ENCODE measurements at regions not wholly inside any gene's neighbourhood (a gene's known extent, or its start where the extent isn't known, plus 50 kb on each side); places are given as distances from the start of the nearest gene placed in this dataset.
"Not testable (repeated sequence)": the region's sequence is repeated elsewhere in the genome, so short reads cannot be mapped to it uniquely, and the experiment has no call there.

DNA sequence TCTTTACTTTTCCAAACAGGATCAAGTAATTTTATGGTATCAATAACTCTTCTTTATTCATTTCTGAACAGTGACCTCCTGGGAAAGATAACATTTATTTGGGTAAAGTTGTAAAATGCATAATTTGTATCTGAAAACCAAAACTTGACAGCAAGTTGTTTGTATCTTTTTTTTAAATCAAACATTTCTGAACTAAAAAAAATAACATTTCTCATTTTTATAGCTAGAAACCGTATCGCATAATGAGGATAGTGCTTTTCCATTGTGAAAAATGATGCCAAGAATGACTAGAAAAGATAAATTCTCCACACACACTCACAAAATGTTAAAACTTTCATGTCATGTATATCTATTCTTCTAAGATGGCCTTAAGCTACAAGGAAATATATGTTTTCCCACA is 578.2 kb downstream of the RIT2 start:
- H3K27me3 Mint-ChIP-seq: no peaks in the 10 kb centered on the region
- H3K27ac Mint-ChIP-seq: no peak overlapping the region
- no peaks in the 10 kb centered on the region for H3K9me3 Mint-ChIP-seq
- no peaks in the 10 kb centered on the region for H3K4me1 Mint-ChIP-seq
- H3K36me3 Mint-ChIP-seq: no peaks in the 10 kb centered on the region
- CTCF ChIA-PET: interaction anchor here (0.7 kb wide), 1 partner anchor 484 kb away, joined by 3 read pairs; no protein-coding TSS in a partner anchor
- no peak for DNase-seq
- no peak overlapping the region for H3K4me3 Mint-ChIP-seq

DNA sequence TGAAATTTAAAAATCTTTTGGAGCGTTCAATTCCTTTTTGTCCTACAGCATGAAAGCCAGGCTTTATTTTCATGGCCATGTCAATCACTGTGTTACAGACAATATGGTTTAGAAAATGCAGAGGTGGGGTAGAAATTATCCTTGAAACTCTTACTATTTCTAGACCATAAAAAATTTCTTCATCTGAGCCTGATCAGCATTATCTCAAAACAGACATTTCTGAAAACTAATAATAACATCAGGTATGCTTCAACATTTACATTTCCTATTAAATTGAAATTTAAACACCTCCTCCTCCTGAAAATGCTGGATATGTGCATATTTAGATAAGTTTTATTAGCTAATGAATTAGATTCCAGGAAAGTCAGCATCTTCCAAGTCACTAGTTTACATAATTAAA is 570.6 kb downstream of the RIT2 start:
- no peak overlapping the region for H3K4me3 Mint-ChIP-seq

DNA sequence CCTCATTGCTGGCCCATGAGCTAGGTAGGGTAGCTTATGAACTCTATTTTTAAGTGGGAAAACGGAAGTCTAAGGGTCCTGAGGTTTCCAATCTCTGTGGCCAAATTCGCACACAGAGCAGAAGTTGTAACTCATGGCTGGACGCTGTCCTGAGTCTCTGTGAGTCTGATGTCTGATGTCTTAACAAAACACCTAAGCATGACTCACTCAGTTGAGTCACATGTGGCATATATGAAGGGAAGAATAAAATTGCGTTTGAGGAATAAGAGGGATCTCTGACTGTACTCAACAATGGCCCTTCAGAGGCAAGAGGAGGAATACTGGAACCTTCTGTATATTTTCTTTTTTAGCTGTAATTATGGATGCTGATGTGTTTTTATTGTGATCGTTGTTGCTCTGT is 569.7 kb downstream of the RIT2 start:
- no peak overlapping the region for H3K4me3 Mint-ChIP-seq
- no peaks in the 10 kb centered on the region for H3K27me3 Mint-ChIP-seq
- CTCF ChIA-PET: no interaction called here
- DNase-seq: no peak
- H3K27ac Mint-ChIP-seq: no peak overlapping the region
- H3K9me3 Mint-ChIP-seq: peaks cover 5% of the 10 kb centered on the region
- no peaks in the 10 kb centered on the region for H3K36me3 Mint-ChIP-seq
- H3K4me1 Mint-ChIP-seq: no peaks in the 10 kb centered on the region

More for the DNA sequence above, 570.6 kb downstream of the RIT2 start:
- DNase-seq: no peak
- CTCF ChIA-PET: no interaction called here
- Mint-ChIP-seq H3K4me1 (no peaks in the 10 kb centered on the region), H3K36me3 (no peaks in the 10 kb centered on the region), H3K27ac (no peak overlapping the region), H3K9me3 (peaks cover 5% of the 10 kb centered on the region), H3K27me3 (no peaks in the 10 kb centered on the region)

DNA sequence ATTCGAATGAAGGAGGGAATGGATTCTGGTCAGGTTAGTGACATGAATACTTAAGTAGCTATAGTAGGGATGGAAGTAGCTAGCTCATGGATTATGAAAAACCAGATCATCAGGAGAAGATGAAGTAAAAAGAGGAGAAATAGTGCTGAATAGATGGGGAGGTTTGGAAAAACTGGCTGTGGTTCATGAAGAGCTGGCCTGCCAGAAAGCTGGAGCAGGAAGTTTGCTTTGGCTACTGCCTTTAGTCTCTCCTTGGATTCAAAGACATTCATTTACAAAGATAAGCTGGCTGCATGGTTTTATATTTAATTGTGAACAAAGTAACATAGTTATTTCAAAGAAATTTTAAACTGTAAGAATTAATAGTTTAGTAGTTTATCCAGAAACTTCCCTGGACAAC is 567.0 kb downstream of the RIT2 start:
- Mint-ChIP-seq H3K9me3 (peaks cover 11% of the 10 kb centered on the region), H3K36me3 (no peaks in the 10 kb centered on the region), H3K4me1 (no peaks in the 10 kb centered on the region), H3K4me3 (no peak overlapping the region), H3K27me3 (no peaks in the 10 kb centered on the region), H3K27ac (no peak overlapping the region)
- CTCF ChIA-PET: no interaction called here
- DNase-seq: no peak

DNA sequence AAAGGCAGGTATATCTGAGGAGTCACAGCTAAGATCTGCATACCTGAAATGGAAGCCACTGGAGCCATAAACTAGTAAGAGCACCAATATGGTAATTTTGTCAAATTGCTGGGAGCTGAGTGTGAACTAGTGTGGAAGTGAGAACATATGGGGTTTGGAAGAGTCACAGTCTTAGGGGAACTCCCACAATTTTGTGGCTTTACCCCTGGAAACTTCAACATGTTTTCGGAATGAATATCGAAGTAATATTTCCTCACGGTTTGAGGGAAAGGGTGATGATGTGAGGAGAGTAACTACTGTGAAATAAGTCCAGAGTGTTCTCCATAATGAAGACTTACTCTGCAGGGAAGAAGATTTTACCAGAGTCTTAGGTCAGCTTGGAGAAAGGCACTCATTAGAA is 565.9 kb downstream of the RIT2 start:
- CTCF ChIA-PET: no interaction called here
- Mint-ChIP-seq H3K27ac (no peak overlapping the region), H3K9me3 (peaks cover 19% of the 10 kb centered on the region), H3K36me3 (no peaks in the 10 kb centered on the region), H3K27me3 (no peaks in the 10 kb centered on the region), H3K4me1 (no peaks in the 10 kb centered on the region), H3K4me3 (no peak overlapping the region)
- DNase-seq: no peak

DNA sequence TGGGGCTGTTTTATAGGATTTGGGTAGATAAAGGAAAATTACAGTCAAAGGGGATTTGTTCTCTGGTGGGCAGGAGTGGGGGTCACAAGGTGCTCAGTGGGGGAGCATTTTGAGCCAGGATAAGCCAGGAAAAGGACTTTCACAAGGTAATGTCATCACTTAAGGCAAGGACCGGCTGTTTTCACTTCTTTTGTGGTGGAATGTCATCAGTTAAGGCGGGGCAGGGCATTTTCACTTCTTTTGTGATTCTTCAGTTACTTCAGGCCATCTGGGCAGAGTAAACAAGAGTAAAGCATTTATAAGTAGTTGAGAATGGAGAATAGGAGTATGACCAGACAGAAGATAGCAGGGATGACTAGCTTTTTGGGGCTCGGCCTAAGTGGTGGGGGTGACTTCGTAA is 562.9 kb downstream of the RIT2 start:
- H3K27ac Mint-ChIP-seq, H3K27me3 Mint-ChIP-seq, DNase-seq, H3K4me1 Mint-ChIP-seq, H3K36me3 Mint-ChIP-seq, H3K4me3 Mint-ChIP-seq, CTCF ChIA-PET: not testable (repeated sequence)
- peaks cover 24% of the 10 kb centered on the region for H3K9me3 Mint-ChIP-seq

DNA sequence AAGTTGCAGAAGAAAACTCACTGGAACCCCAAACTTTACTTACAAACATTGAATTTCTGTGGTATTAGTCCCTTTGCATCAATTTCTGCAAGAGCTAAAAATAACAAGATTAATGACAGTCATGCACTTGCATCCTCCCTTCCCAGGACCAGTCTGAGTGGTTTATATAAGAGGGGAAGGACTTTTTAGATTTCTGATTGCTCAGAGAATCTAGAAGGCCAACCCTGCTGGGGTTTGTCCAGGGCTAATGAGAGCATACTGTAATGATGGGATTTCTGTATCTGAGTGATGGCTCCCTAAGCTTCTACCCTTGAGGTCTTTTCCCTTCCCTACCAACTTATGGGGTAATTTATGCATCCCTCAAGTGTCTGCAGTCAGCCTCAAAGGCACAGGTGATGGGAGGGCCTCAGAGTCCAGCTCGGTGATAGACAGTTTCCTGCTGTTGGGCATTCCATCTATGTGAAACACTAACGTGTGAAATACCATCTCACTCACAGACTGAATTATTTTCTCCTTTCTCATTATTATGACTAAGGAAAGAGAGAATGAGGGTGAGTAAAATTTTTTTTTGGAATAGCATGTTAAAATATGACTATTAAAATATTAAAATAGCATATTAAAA is 556.3 kb downstream of the RIT2 start:
- peaks cover 13% of the 10 kb centered on the region for H3K9me3 Mint-ChIP-seq
- no peaks in the 10 kb centered on the region for H3K36me3 Mint-ChIP-seq
- DNase-seq: no peak
- CTCF ChIA-PET: no interaction called here
- no peak overlapping the region for H3K27ac Mint-ChIP-seq
- H3K27me3 Mint-ChIP-seq: no peaks in the 10 kb centered on the region
- H3K4me3 Mint-ChIP-seq: no peak overlapping the region
- no peaks in the 10 kb centered on the region for H3K4me1 Mint-ChIP-seq

DNA sequence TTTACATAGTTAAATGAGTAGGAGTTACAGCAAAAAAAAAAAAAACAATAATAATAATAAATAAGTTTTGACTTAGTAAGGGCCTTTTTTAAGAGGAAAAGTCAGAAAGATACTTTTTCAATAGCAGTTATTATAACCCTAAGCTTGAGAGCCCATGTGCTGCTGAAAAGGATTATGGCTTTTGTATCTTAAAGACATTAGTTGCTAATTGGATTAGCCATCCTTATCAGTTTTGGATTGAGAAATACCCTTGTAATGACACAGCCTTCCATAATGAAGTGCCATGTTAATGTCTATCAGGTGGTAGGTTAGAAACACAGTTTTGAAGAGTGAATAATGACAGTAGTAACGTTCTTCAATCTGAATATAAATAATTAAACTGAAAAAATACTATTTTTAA is 554.0 kb downstream of the RIT2 start:
- no peaks in the 10 kb centered on the region for H3K36me3 Mint-ChIP-seq
- no peak for DNase-seq
- peaks cover 3% of the 10 kb centered on the region for H3K9me3 Mint-ChIP-seq
- H3K27me3 Mint-ChIP-seq: no peaks in the 10 kb centered on the region
- CTCF ChIA-PET: no interaction called here
- no peak overlapping the region for H3K27ac Mint-ChIP-seq
- H3K4me1 Mint-ChIP-seq: no peaks in the 10 kb centered on the region
- no peak overlapping the region for H3K4me3 Mint-ChIP-seq

DNA sequence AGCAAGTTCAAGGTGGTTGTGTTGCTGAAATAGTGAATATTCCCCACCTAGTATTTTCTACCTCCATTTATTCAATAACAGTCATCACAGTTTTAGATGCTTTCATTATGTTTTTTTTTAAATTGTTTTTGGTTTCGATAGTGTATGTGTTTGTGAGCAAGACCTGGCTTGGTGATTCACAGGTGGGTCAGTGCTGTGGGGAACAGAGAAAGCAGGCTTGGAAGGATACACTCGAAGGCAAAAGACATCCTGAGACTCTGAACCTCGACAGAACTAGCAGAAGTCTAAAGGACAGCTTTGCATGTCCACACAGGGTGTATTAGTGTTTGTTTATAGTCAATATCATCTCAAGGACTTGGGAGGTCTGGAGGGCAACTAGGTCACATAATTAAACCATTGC is 551.5 kb downstream of the RIT2 start:
- Mint-ChIP-seq H3K36me3 (no peaks in the 10 kb centered on the region), H3K9me3 (no peaks in the 10 kb centered on the region), H3K4me1 (no peaks in the 10 kb centered on the region), H3K27me3 (no peaks in the 10 kb centered on the region), H3K4me3 (no peak overlapping the region), H3K27ac (no peak overlapping the region)
- CTCF ChIA-PET: no interaction called here
- no peak for DNase-seq

DNA sequence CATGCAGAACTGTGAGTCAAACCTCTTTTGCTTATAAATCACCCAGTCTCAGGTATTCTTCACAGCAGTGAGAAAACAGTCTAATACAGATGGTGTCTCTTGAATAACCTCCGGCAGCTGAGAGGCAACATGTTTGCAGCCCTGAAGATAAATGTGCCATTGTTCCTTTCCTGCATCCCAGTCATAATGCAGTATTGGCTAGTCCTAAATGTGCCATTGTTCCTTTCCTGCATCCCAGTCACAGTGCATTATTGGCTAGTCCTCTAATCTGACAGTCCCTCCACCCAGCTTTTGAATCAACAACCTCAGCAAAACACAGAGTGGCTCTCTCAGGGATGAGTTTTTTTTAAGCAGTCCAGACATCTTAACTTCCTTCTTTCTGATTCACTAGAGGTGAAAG is 550.7 kb downstream of the RIT2 start:
- Mint-ChIP-seq H3K9me3 (no peaks in the 10 kb centered on the region), H3K36me3 (no peaks in the 10 kb centered on the region), H3K27me3 (no peaks in the 10 kb centered on the region), H3K27ac (no peak overlapping the region), H3K4me1 (no peaks in the 10 kb centered on the region), H3K4me3 (no peak overlapping the region)
- CTCF ChIA-PET: no interaction called here
- no peak for DNase-seq

DNA sequence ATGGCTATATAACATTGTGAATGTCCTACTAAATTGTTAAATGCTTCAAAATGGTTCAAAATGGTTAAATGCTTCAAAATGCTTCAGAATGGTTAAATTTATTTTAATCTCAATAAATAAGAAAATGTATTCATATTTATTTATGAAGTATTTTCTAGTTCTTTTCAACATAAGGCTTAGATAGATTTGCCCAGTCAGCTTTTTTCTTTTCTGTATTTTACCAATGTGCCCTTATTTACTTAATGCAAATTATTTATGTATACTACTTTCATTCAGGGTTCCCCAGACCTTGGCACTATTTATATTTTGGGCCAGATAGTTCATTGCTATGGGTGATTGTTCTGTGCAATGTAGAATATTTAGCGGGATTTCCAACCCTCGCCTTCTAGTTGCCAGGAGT is 546.7 kb downstream of the RIT2 start:
- no peak for DNase-seq
- no peak overlapping the region for H3K27ac Mint-ChIP-seq
- peaks cover 3% of the 10 kb centered on the region for H3K9me3 Mint-ChIP-seq
- H3K36me3 Mint-ChIP-seq: no peaks in the 10 kb centered on the region
- H3K4me1 Mint-ChIP-seq: no peaks in the 10 kb centered on the region
- CTCF ChIA-PET: no interaction called here
- H3K27me3 Mint-ChIP-seq: no peaks in the 10 kb centered on the region
- no peak overlapping the region for H3K4me3 Mint-ChIP-seq

DNA sequence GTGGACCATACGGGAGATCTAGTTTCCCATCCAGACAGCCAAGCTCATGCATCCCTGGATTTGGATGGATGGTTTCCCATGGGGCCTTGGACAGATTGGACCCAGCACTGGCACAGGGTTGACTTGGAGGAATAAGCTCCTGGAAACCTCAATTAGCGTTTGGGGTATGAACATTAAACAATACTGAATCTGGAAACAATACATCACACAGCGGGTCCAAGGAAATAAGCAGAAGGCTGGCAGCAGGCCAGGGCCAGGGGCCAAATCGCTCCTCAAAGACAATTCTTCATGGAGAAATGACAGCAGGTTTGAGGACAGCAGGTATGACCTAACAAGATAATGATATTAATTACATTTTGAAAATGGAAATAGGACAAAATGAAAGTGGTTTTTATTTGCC is 540.6 kb downstream of the RIT2 start:
- no peak for DNase-seq
- Mint-ChIP-seq H3K27ac (no peak overlapping the region), H3K4me3 (no peak overlapping the region), H3K9me3 (peaks cover 3% of the 10 kb centered on the region), H3K27me3 (no peaks in the 10 kb centered on the region), H3K36me3 (no peaks in the 10 kb centered on the region), H3K4me1 (no peaks in the 10 kb centered on the region)
- CTCF ChIA-PET: no interaction called here

DNA sequence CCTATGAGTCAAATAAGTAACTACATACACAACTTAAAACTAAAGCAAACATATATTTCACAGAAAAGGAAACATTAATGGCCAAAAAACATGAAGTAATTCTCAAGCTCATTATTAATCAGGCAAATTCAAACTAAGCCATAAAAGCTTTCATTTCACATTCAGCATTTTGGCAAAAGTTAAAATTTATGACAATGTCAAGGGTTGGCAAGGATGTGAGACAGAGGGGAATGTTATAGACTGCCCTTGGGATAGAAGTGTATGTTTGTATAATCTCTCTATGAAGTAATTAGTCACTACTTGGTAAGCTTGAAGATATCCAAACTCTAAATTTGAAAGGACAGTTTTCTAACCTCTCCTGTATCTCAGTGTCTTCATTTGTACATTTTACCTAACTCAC is 539.4 kb downstream of the RIT2 start:
- H3K4me1 Mint-ChIP-seq: no peaks in the 10 kb centered on the region
- no peaks in the 10 kb centered on the region for H3K27me3 Mint-ChIP-seq
- no peaks in the 10 kb centered on the region for H3K36me3 Mint-ChIP-seq
- no peak overlapping the region for H3K4me3 Mint-ChIP-seq
- no peak overlapping the region for H3K27ac Mint-ChIP-seq
- H3K9me3 Mint-ChIP-seq: peaks cover 3% of the 10 kb centered on the region
- no peak for DNase-seq
- CTCF ChIA-PET: no interaction called here

DNA sequence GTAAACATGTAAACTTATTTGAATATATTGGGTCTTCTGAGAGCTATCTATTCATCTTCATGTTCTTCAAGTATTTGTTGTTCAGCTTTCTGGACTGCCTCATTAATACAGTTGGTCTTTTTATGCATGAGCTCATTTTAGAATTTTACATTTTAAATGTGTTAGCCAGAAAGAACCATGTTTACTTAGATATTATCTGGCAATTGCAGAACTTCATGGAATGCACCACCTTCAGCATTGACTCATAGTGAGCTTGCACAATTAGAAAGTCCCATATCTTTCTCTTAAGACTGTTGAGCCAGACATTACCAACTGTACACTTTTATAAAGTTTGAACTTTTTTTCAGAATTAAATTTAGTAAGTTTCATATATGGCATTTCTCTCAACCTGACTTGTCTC is 536.7 kb downstream of the RIT2 start:
- Mint-ChIP-seq H3K27me3 (no peaks in the 10 kb centered on the region), H3K9me3 (no peaks in the 10 kb centered on the region), H3K27ac (no peak overlapping the region), H3K4me1 (no peaks in the 10 kb centered on the region), H3K4me3 (no peak overlapping the region), H3K36me3 (no peaks in the 10 kb centered on the region)
- DNase-seq: no peak
- CTCF ChIA-PET: no interaction called here

DNA sequence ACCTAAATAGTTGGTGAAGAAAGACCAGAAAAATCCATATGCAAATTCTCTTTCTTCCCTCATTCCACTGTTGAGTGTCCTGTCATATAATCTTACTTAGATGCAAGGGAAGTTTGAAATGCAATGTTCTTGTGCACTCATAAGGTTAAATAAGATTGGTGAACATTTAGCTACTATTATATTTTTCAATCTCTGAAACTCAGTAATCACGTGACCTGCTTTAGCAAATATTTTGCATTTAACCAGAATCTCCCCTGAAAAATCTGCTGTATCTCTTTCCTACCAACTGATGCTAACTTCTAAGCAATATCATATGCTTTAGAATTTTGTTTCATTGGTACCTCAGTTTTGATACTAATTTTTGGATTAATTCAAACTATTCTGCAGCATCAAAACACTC is 533.2 kb downstream of the RIT2 start:
- no peaks in the 10 kb centered on the region for H3K27me3 Mint-ChIP-seq
- no peak for DNase-seq
- H3K27ac Mint-ChIP-seq: no peak overlapping the region
- no peaks in the 10 kb centered on the region for H3K9me3 Mint-ChIP-seq
- H3K36me3 Mint-ChIP-seq: no peaks in the 10 kb centered on the region
- no peak overlapping the region for H3K4me3 Mint-ChIP-seq
- CTCF ChIA-PET: no interaction called here
- H3K4me1 Mint-ChIP-seq: no peaks in the 10 kb centered on the region

DNA sequence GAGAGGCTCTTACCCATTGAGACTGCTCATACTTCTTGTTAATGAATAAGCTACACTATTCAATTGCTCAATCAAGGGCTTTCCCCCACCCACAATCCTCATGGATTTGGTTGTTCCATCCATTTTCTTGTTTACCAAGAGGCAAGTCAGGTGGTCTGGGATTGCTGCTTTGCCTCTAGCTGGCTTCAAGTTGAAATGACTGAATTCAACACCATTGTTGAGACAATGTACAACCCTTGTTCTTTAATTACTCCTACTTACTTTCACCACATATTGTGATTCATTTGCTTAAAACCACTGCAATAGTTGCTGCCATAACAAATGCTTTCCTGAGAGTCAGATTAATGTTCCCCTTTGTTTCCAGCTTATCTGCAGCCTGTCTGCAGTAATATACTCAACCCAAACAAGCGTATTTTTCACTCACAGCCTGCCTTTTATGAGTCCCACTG is 532.2 kb downstream of the RIT2 start:
- DNase-seq: no peak
- Mint-ChIP-seq H3K27me3 (no peaks in the 10 kb centered on the region), H3K9me3 (no peaks in the 10 kb centered on the region), H3K27ac (no peak overlapping the region), H3K4me3 (no peak overlapping the region), H3K36me3 (no peaks in the 10 kb centered on the region), H3K4me1 (no peaks in the 10 kb centered on the region)
- CTCF ChIA-PET: no interaction called here

Measured in activated naive CD4-positive, alpha-beta T cell treated with anti-CD3 and anti-CD28 coated beads, Interleukin-2, amount 10 ng/mL, durations not matched to agents 7 days and 5 days (primary cell).